ELF-1 (cell line): ENCODE measurements at regions not wholly inside any gene's neighbourhood (a gene's known extent, or its start where the extent isn't known, plus 50 kb on each side); places are given as distances from the start of the nearest gene placed in this dataset.

ENCODE experiments used
- DNase-seq: peaks from one replicate; pipeline ENCODE4 v3.0.0-alpha.2; 2016; ENCODE audit warnings: low read depth, low spot score

DNA sequence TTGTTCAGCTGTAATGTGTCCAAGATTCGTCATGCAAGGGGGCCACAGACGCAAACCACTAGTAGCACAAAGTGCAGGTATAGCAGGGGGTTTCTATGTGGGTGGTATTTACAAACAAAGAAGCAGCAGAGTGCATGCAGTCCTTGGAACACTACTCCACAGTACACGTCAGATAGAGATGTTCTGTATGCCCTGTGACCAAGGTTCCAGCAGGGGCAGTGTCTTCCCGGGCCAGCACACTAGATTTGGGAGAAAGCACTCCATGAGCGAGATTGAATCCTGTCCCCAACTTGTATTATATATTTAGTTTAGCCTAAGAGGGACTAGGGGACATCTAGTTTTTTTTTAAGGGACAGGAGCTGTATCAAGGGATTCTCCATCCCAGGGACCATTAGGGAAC is 54.4 kb upstream of the ESX1 start:
- no peak for DNase-seq

DNA sequence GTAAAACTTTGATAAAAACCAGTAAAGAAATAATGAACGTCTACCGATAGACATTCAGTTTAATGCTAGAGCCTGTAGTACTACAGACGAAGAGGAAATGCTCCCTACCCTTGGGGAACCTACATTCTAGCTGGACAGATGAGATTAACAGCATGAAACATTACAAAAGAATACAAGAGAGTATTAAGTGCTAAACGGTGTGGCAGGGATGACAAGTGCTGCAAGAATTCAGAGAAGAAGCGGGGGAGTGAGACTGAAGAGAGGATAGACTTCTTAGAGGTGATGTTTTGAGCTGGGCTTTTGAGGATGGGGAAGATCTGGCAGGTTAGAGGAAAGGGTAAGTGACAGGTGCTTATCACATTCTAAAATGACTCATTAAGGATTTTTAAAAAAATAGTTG is 52.6 kb upstream of the ESX1 start:
- no peak for DNase-seq

GRCh38 chrX:104306180-104306579 is 51.4 kb upstream of the ESX1 start:
- no peak for DNase-seq
